OCI-LY3 (cell line): ENCODE measurements at regions not wholly inside any gene's neighbourhood (a gene's known extent, or its start where the extent isn't known, plus 50 kb on each side); places are given as distances from the start of the nearest gene placed in this dataset.

ENCODE experiments used
- EZH2phosphoT487 ChIP-seq: fragments of 200-600 bp; shearing (Covaris generic); IDR thresholded peaks from 2 replicates; pipeline ENCODE4 v1.6.1; 2018; ENCODE audit warnings: antibody characterized with exemption, mixed run types, low read depth
- TF ChIP-seq, protein P1 (sequence below): fragments of 200-600, 300-600 bp; sonication (generic); IDR thresholded peaks from 2 replicates; pipeline ENCODE4 v1.5.1; 2014; ENCODE audit warnings: antibody characterized with exemption, low read length, low read depth

- TF ChIP-seq, protein P1, sequence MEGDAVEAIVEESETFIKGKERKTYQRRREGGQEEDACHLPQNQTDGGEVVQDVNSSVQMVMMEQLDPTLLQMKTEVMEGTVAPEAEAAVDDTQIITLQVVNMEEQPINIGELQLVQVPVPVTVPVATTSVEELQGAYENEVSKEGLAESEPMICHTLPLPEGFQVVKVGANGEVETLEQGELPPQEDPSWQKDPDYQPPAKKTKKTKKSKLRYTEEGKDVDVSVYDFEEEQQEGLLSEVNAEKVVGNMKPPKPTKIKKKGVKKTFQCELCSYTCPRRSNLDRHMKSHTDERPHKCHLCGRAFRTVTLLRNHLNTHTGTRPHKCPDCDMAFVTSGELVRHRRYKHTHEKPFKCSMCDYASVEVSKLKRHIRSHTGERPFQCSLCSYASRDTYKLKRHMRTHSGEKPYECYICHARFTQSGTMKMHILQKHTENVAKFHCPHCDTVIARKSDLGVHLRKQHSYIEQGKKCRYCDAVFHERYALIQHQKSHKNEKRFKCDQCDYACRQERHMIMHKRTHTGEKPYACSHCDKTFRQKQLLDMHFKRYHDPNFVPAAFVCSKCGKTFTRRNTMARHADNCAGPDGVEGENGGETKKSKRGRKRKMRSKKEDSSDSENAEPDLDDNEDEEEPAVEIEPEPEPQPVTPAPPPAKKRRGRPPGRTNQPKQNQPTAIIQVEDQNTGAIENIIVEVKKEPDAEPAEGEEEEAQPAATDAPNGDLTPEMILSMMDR = no peak
- no peak for TF ChIP-seq EZH2phosphoT487
Measured at GRCh38 chr9:22625540-22625939, 178.9 kb downstream of the DMRTA1 start.
